ENCODE measurements at regions not wholly inside any gene's neighbourhood (a gene's known extent, or its start where the extent isn't known, plus 50 kb on each side); places are given as distances from the start of the nearest gene placed in this dataset.

- TF ChIP-seq ZFX (IDR thresholded peaks at IDR 0.05; ENCODE audit: borderline replicate concordance), result no peak
- no peak for TF ChIP-seq CTCF (IDR thresholded peaks at IDR 0.05)
- no peak overlapping the region for H3K27ac ChIP-seq
Observed at GRCh38 chr2:12533337-12534005, 183.3 kb upstream of the TRIB2 start.

DNA sequence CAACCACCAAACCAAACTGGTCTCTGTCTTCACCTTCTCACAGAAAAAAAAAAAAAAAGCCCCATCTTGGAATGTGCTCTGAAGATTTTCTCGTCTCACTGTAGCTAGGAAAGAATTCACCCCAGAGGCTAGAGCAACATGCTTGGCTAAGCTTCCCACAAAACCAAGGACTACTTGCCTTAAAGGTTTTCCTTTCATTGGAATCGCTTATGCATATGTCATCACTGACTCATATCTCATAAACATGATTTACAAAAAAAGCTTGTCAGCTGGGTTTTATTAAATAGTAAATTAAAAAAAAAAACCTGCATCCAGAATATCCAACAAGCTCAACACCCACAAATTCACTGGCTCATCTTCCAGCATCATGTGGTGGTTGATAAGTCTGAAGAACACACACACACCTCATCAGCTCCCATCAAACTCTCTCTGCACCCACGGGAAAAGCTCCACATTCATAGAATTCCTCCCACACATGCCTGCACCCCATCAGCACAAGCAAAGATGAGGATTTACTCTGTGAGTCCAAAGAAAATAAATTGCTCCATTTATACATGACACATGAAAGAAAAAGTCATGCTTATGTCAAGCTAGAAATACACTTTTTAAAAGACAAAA is 182.0 kb upstream of the TRIB2 start:
- H3K27ac ChIP-seq, result no peak overlapping the region
- TF ChIP-seq CTCF (IDR thresholded peaks at IDR 0.05), result no peak
- TF ChIP-seq ZFX (IDR thresholded peaks at IDR 0.05; ENCODE audit: borderline replicate concordance), result no peak

GRCh38 chr2:12536976-12537375 is 179.8 kb upstream of the TRIB2 start:
- H3K27ac ChIP-seq, result no peak overlapping the region
- TF ChIP-seq ZFX (IDR thresholded peaks at IDR 0.05; ENCODE audit: borderline replicate concordance) (no peak), CTCF (IDR thresholded peaks at IDR 0.05) (no peak)

GRCh38 chr2:12538138-12538694 is 178.5 kb upstream of the TRIB2 start:
- no peak overlapping the region for H3K27ac ChIP-seq
- TF ChIP-seq CTCF (IDR thresholded peaks at IDR 0.05) (no peak), ZFX (IDR thresholded peaks at IDR 0.05; ENCODE audit: borderline replicate concordance) (no peak)

DNA sequence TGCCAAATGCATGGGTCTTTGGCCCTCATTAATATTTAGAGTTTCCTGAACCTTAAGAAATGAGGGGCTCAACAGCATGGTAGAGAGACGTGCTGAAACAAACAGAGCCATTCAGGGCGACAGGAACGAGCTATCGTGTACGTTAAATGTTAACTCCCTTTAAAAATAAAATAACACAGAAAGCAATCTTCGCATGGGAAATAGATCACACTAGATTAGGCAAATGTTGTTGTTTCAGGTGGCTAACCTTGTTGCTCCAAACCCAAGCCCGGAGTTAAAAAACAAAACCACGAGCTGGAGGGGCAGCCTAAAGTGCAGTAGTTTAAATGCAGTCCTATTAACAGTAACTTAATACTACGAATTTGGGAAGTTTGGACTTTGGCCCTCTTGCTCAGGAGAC is 177.4 kb upstream of the TRIB2 start:
- no peak overlapping the region for H3K27ac ChIP-seq
- no peak for TF ChIP-seq CTCF (IDR thresholded peaks at IDR 0.05)
- no peak for TF ChIP-seq ZFX (IDR thresholded peaks at IDR 0.05; ENCODE audit: borderline replicate concordance)

- no peak overlapping the region for H3K27ac ChIP-seq
- TF ChIP-seq CTCF (IDR thresholded peaks at IDR 0.05), result no peak
Observed at GRCh38 chr2:12539776-12540562, 176.8 kb upstream of the TRIB2 start.

Data from 22Rv1 (cell line).